ACC112 (cell line): ENCODE measurements at regions not wholly inside any gene's neighbourhood (a gene's known extent, or its start where the extent isn't known, plus 50 kb on each side); places are given as distances from the start of the nearest gene placed in this dataset.

ENCODE experiments used
- H2AFZ ChIP-seq: fragments of 200-600 bp; sonication (generic); one replicate; pipeline ENCODE4 v1.6.0; 2017; ENCODE audit warnings: antibody characterized with exemption, low read length; ENCODE audit not compliant: unreplicated experiment
- H3K27ac ChIP-seq: fragments of 200-600 bp; sonication (generic); 2 replicates; pipeline ENCODE4 v1.5.1; 2014; ENCODE audit warnings: low read depth, mild to moderate bottlenecking, antibody characterized with exemption, low read length, moderate library complexity
- H3K27me3 ChIP-seq: fragments of 200-600 bp; sonication (generic); 2 replicates; pipeline ENCODE4 v1.6.1; 2014; ENCODE audit warnings: mild to moderate bottlenecking, antibody characterized with exemption, low read length, moderate library complexity, mixed read lengths; ENCODE audit not compliant: insufficient read depth
- H3K36me3 ChIP-seq: fragments of 200-600 bp; sonication (generic); 2 replicates; pipeline ENCODE4 v1.6.1; 2016; ENCODE audit warnings: mild to moderate bottlenecking, antibody characterized with exemption, low read length, moderate library complexity, mixed read lengths; ENCODE audit not compliant: insufficient read depth
- H3K4me1 ChIP-seq: fragments of 200-600 bp; sonication (generic); one replicate; pipeline ENCODE4 v1.6.1; 2016; ENCODE audit warnings: low read length, mixed read lengths; ENCODE audit not compliant: insufficient read depth, unreplicated experiment, control insufficient read depth
- H3K4me3 ChIP-seq: fragments of 200-600 bp; sonication (generic); 2 replicates; pipeline ENCODE4 v1.5.1; 2014; ENCODE audit warnings: mild to moderate bottlenecking, low read depth, low read length
- H3K79me2 ChIP-seq: fragments of 200-600 bp; sonication (generic); one replicate; pipeline ENCODE4 v1.6.0; 2016; ENCODE audit warnings: low read length; ENCODE audit not compliant: control insufficient read depth, unreplicated experiment, insufficient read depth

GRCh38 chr11:86193297-86194095 is 51.1 kb upstream of the EED start:
- Histone ChIP-seq H3K27me3 (no peaks in the 10 kb centered on the region), H3K27ac (no peak overlapping the region; the same call in 1 of the 2 replicates), H2AFZ (peak overlapping the region; percentile 69), H3K36me3 (no peaks in the 10 kb centered on the region), H3K4me1 (peaks cover 12% of the 10 kb centered on the region), H3K4me3 (0 out of 2 replicates have a peak overlapping the region, but pooled peaks have one; percentile 1), H3K79me2 (no peaks in the 10 kb centered on the region)

- Histone ChIP-seq H3K36me3 (no peaks in the 10 kb centered on the region), H2AFZ (peak overlapping the region; percentile 69), H3K4me3 (no peak overlapping the region), H3K79me2 (no peaks in the 10 kb centered on the region), H3K27me3 (no peaks in the 10 kb centered on the region), H3K27ac (no peak overlapping the region; the same call in 1 of the 2 replicates), H3K4me1 (peaks cover 12% of the 10 kb centered on the region)
Observed at GRCh38 chr11:86192519-86193257, 51.9 kb upstream of the EED start.

GRCh38 chr11:86191874-86192273 is 52.7 kb upstream of the EED start:
- peaks cover 12% of the 10 kb centered on the region for H3K4me1 ChIP-seq
- H3K27ac ChIP-seq, result no peak overlapping the region
- H3K27me3 ChIP-seq, result no peaks in the 10 kb centered on the region
- H3K36me3 ChIP-seq, result no peaks in the 10 kb centered on the region
- no peaks in the 10 kb centered on the region for H3K79me2 ChIP-seq
- H3K4me3 ChIP-seq, result no peak overlapping the region
- no peak overlapping the region for H2AFZ ChIP-seq

- Histone ChIP-seq H3K79me2 (no peaks in the 10 kb centered on the region), H3K27me3 (no peaks in the 10 kb centered on the region), H3K36me3 (no peaks in the 10 kb centered on the region), H2AFZ (no peak overlapping the region), H3K4me3 (no peak overlapping the region), H3K4me1 (peaks cover 11% of the 10 kb centered on the region), H3K27ac (no peak overlapping the region)
Observed at GRCh38 chr11:86187027-86187426, 57.5 kb upstream of the EED start.

GRCh38 chr11:86186386-86186785 is 58.2 kb upstream of the EED start:
- Histone ChIP-seq H3K79me2 (no peaks in the 10 kb centered on the region), H3K27me3 (no peaks in the 10 kb centered on the region), H3K4me3 (no peak overlapping the region), H3K4me1 (peaks cover 11% of the 10 kb centered on the region), H3K36me3 (no peaks in the 10 kb centered on the region), H2AFZ (peak overlapping the region; percentile 11), H3K27ac (no peak overlapping the region)

GRCh38 chr11:86185381-86185750 is 59.2 kb upstream of the EED start:
- no peak overlapping the region for H2AFZ ChIP-seq

GRCh38 chr11:86184728-86185380 is 59.7 kb upstream of the EED start:
- no peaks in the 10 kb centered on the region for H3K36me3 ChIP-seq
- no peak overlapping the region for H3K4me3 ChIP-seq
- no peak overlapping the region for H2AFZ ChIP-seq
- H3K79me2 ChIP-seq, result no peaks in the 10 kb centered on the region
- H3K4me1 ChIP-seq, result peaks cover 11% of the 10 kb centered on the region
- H3K27ac ChIP-seq, result no peak overlapping the region
- H3K27me3 ChIP-seq, result no peaks in the 10 kb centered on the region

More at GRCh38 chr11:86185381-86185750, 59.2 kb upstream of the EED start:
- Histone ChIP-seq H3K79me2 (no peaks in the 10 kb centered on the region), H3K27me3 (no peaks in the 10 kb centered on the region), H3K27ac (no peak overlapping the region), H3K4me3 (no peak overlapping the region), H3K4me1 (peaks cover 11% of the 10 kb centered on the region), H3K36me3 (no peaks in the 10 kb centered on the region)

GRCh38 chr11:86183694-86184093 is 60.9 kb upstream of the EED start:
- no peak overlapping the region; the same call in 1 of the 2 replicates for H3K4me3 ChIP-seq
- peak overlapping the region; percentile 5 for H2AFZ ChIP-seq
- H3K27me3 ChIP-seq, result no peaks in the 10 kb centered on the region
- H3K27ac ChIP-seq, result no peak overlapping the region
- H3K4me1 ChIP-seq, result peaks cover 13% of the 10 kb centered on the region
- H3K79me2 ChIP-seq, result no peaks in the 10 kb centered on the region
- no peaks in the 10 kb centered on the region for H3K36me3 ChIP-seq

- no peak overlapping the region for H2AFZ ChIP-seq
- H3K4me1 ChIP-seq, result peaks cover 14% of the 10 kb centered on the region
- no peak overlapping the region for H3K27ac ChIP-seq
- H3K79me2 ChIP-seq, result no peaks in the 10 kb centered on the region
- H3K36me3 ChIP-seq, result no peaks in the 10 kb centered on the region
- H3K27me3 ChIP-seq, result no peaks in the 10 kb centered on the region
- H3K4me3 ChIP-seq, result no peak overlapping the region; the same call in 1 of the 2 replicates
Observed at GRCh38 chr11:86182976-86183584, 61.5 kb upstream of the EED start.

GRCh38 chr11:86181379-86181778 is 63.2 kb upstream of the EED start:
- no peaks in the 10 kb centered on the region for H3K27me3 ChIP-seq
- H3K4me3 ChIP-seq, result no peak overlapping the region
- no peak overlapping the region for H3K27ac ChIP-seq
- H3K4me1 ChIP-seq, result peaks cover 27% of the 10 kb centered on the region
- H3K36me3 ChIP-seq, result no peaks in the 10 kb centered on the region
- H2AFZ ChIP-seq, result no peak overlapping the region
- no peaks in the 10 kb centered on the region for H3K79me2 ChIP-seq
